Tibial nerve (tissue), 3 donors: ENCODE measurements at regions not wholly inside any gene's neighbourhood (a gene's known extent, or its start where the extent isn't known, plus 50 kb on each side); places are given as distances from the start of the nearest gene placed in this dataset.

ENCODE experiments used
- CTCF ChIP-seq, 5 experiments: fragments of 200-600 bp in 3 of 5; fragments of 450-650 bp in 2 of 5; sonication (generic) in 3 of 5; IDR thresholded peaks; one replicate each; pipeline ENCODE4 v1.5.1; 2016 to 2019; ENCODE audit warnings: antibody characterized with exemption in 5 of 5, mild to moderate bottlenecking in 3 of 5, moderate library complexity in 2 of 5
- POLR2A ChIP-seq, 2 donors: fragments of 450-650 bp; IDR thresholded peaks; one replicate each; pipeline ENCODE4 v1.6.1; 2017; ENCODE audit warnings: antibody characterized with exemption in 2 of 2, mild to moderate bottlenecking in 2 of 2, moderate library complexity in 2 of 2

GRCh38 chrX:15948318-15948660, 93.7 kb upstream of the AP1S2 start:
- TF ChIP-seq POLR2A (IDR thresholded peaks at IDR 0.05) (no peak), CTCF (IDR thresholded peaks at IDR 0.05) (no peak)
